NCI-H1694 treated with DMSO at 0.1 percent for 48 hours (cell line): ENCODE measurements at regions not wholly inside any gene's neighbourhood (a gene's known extent, or its start where the extent isn't known, plus 50 kb on each side); places are given as distances from the start of the nearest gene placed in this dataset.

Experiments used
- DNase-seq: peaks from one replicate; lab custom pipeline; 2025; lab: John Stamatoyannopoulos, UW

GRCh38 chr16:55944377-55944802, 69.2 kb upstream of the CES5A start:
- DNase-seq = peak; percentile 27

- DNase-seq = no peak
These were observed 68.1 kb upstream of the CES5A start for GRCh38 chr16:55943267-55943666.

- no peak for DNase-seq
These were observed 67.6 kb upstream of the CES5A start for GRCh38 chr16:55942821-55943220.

GRCh38 chr16:55941552-55941951, 66.4 kb upstream of the CES5A start:
- DNase-seq = no peak

- DNase-seq = no peak
These were observed 63.0 kb upstream of the CES5A start for GRCh38 chr16:55938126-55938525.

- no peak for DNase-seq
These were observed 57.9 kb upstream of the CES5A start for GRCh38 chr16:55933038-55933437.

DNA sequence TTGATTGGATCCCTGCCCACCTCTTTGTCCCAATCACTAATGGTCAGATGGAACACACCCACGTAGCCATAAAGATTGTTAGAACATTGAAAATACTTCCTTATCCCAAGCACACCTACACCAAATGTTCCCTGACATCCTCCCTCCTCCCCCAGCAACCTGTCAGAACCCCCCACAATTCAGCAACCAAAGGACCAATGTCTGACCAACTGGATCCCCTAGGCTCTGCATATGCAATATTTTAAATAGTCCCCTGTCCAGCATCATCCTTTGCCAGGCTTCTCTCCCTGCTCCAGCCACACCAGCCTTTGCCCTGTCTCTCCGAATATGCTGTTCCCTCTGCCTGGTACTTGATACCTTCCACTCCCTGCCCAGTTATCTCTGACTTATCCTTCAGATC, 54.9 kb upstream of the CES5A start:
- DNase-seq = no peak

- no peak for DNase-seq
These were observed 54.0 kb upstream of the CES5A start for GRCh38 chr16:55929181-55929580.

DNA sequence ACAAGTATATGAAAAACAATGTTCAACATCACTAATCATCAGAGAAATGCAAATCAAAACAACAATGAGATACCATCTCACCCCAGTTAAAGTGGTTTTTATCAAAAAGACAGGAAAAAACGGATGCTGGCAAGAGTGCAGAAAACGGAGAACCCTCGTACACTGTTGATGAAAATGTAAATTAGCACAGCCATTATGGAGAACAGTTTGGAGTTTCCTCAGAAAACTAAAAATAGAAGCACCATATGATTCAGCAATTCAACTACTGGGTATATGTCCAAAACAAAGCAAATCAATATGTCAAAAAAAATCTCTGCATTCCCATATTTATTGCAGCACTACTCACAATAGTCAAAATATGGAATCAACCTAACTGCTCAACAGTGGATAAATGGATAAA, 50.1 kb upstream of the CES5A start:
- no peak for DNase-seq
